ENCODE measurements at regions not wholly inside any gene's neighbourhood (a gene's known extent, or its start where the extent isn't known, plus 50 kb on each side); places are given as distances from the start of the nearest gene placed in this dataset.

DNA sequence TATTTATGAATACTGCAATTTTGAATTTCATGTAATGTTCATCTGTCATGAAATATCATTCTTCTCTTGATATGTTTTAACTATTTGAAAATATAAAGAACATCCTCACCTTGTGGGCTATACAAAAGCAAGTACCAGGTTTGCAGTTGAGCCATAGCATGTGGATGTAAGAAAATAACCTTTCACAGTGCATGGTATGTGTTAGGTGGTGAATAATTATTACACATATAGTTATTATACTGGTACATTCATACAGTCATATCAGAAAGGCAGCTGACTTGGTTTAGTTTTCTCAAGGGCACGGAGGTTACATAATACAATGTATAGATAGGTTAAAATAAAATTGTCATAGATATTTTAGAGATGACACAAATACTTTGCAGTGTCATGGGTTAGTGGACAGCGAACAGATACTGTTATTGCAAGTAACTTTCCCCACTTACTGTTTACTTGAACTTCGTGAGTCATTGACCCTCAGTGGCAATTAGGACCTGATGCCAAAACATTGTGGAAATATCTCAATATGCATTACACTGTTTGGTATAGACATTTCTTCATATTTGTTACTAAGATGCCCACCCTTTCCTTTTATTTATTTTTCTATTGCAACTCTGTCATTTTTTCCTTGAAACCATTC, 445.4 kb upstream of the GOT2 start:
- DNase-seq = no peak

GRCh38 chr16:59173408-59173831, 439.3 kb upstream of the GOT2 start:
- DNase-seq = no peak

DNA sequence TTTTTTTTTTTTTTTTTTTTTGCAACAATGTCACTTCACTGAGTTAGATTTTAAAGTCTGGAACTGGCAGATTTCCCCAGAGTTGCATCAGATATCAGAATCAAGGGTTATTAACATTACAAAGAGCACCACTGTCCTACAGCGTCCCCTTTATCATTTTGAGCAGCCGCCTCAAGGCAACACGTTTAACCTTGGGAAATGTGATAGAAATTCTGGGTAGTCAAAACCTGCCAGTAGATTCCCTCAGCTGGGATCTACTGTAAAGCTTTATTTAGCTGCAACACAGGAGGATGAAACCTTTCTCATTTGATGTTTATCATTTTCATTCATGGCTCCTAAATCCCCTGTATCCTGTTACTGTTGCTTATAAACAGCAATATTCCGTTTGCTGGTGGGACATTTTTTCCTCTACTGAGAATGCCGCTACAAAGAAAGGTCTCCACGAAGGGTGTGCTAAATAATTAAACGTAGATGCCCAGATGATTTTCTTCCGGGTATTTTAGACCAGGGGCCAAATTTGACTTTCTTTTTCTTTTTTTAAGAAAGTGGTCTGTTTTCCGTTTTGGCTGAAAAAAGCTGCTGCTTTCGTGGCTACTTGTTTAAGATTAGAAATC, 436.1 kb upstream of the GOT2 start:
- DNase-seq = no peak

DNA sequence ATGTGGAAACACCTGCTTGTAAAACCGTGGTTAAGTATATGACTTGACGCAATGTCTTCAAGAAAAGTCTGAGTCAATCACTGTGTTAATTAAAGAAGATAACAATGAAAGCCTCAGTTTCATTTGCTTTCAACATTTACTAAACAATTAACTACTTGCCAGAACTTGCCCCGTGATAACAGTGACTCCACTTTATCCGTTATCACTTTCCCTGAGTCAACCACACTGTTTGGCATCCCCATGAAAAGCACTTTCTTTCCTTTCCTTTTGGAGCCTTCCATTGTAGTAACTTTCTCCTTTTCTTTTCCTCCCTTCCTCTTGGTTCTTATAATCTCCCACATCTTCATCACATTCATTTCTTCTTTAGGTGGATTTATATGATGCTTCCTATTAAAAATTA, 435.1 kb upstream of the GOT2 start:
- no peak for DNase-seq

DNA sequence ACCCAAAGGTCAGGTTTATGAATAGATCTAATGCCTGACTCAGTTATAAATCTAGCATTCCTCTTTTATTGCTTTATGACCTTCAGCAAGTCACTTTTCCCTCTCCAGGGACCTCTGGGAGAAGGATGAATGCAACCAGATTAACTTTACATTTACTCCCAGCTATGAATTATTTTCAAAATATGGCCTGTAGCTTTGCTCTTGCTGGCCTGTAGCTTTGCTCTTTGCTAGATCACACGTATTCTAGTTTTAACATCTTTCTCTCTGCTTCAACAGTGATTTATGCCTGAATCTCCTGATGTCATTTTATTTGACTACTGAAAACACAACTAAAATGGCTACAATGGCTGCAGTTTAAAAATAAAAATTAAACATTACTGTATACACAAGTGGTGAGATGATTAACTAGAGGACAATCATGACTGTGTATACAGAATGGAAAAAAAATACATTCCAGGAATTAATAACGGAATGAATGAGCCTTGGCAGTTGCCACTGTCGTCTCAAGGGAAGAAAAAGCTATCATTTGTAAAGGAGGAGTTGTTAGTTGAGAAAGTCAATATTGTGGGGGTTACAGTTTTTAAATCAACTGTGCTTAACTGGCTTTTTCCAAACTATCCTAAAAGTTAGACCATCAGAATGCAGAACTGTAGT, 434.5 kb upstream of the GOT2 start:
- DNase-seq = no peak

DNA sequence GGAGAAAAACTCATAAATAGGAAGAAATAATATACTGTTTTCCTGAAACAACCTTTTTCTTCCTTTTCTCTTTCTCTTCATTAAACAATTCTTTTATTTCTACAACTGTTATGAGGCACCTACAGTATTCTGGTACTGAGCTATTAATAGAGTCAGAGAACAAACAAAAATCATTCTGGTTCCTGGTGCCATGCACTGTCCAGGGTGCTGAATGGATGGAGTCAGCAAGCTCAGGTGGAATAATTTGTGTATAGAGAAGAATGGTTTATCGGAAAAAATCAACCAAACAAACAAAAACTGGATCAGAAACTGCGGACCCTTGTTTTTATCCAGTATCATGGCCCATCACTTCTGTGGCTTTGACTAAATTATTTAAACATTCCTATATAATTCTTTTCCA, 430.3 kb upstream of the GOT2 start:
- no peak for DNase-seq

GRCh38 chr16:59163371-59164055, 429.4 kb upstream of the GOT2 start:
- DNase-seq = no peak

- DNase-seq = no peak
Measured at GRCh38 chr16:59161679-59162078, 427.6 kb upstream of the GOT2 start.

GRCh38 chr16:59154295-59154694, 420.2 kb upstream of the GOT2 start:
- no peak for DNase-seq

- DNase-seq = no peak
Measured at GRCh38 chr16:59148769-59149155, 414.6 kb upstream of the GOT2 start.

DNA sequence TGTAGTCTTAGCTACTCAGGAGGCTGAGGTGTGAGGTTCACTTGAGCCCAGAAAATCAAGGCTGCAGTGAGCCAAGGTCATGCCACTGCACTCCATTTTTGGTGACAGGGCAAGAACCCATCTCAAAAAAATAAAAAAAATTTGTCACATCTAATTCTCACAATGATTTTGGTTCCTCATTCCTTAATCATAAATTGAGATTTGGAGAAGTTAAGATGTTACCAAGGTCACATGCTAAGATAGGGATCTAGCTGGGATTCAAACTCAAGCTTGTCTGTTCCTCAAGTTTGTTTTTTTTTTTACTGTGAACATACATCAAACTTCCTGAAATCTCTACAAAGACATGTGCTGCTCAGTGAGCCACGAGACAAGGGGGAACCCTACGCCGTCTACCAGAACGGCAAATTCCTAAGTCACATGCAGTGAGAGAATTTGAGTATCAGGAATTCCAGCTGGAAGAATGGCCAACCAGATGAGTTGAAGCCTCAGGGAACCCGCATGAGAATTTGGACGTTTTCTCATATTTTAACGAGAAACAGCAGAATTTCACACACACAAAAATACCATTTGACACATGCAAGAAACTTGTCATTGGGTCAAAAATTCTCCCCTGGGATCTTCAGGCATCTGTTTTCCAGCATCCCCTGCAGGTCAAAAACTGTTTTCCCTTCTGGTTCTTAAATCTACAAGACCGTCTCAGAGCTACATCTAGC, 414.1 kb upstream of the GOT2 start:
- no peak for DNase-seq

GRCh38 chr16:59146140-59146539, 412.0 kb upstream of the GOT2 start:
- DNase-seq = no peak

DNA sequence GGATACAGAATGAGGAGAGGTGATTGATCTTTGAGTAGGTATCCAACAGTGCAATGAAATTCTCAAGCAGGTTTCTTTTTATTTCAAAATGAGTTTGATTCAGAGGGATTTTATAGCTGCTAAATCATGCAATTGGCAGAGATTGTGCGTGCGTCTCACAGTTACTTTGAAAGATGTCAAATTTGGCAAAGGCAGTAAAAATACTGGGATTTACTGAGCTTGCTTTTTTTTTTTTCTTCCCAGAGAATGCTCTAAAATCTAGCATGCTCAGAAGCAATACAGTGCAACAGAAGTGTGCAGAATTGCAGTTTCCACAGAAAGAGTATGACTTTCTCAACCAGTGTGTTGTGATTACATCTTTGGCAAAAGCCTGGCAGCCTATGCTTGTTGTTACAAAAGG, 410.7 kb upstream of the GOT2 start:
- DNase-seq = no peak

DNA sequence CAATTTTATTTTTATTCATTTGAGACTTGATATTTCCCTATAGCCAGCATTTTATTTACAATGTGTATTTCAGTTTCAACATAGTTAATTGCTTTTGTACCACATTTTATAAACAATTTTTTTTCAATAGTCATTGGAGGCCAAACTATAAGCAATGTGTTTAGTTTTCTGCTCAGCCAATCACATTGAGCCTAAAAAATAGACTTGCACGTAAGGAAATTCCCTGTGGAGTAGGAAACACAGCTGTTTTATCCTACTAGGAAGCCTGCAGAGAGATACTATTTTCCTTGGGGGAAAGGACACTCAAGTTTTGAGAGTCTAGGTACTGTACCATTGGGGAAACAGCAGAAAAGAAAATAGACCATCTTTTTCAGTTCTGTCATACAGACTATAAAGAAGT, 410.2 kb upstream of the GOT2 start:
- DNase-seq = no peak

DNA sequence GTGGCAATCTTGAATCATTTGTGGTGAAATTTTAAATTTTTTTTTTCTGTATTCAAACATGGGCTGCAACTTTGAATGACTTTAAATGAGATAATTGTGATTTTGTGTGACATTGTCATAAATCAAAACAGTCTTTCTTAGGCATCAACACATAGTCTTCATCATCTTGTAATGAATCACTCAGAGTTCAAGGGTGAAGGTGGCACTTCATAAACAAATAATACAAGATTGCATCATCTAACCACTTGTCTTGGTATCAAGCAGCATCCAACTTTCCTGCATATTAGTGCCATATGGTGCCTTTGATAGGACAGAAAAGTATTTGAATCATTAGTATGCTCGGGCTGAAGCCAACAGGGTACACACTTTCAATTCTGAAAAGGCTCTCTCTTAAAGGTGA, 392.4 kb upstream of the GOT2 start:
- no peak for DNase-seq

GRCh38 chr16:59124056-59124455, 389.9 kb upstream of the GOT2 start:
- DNase-seq = no peak

DNA sequence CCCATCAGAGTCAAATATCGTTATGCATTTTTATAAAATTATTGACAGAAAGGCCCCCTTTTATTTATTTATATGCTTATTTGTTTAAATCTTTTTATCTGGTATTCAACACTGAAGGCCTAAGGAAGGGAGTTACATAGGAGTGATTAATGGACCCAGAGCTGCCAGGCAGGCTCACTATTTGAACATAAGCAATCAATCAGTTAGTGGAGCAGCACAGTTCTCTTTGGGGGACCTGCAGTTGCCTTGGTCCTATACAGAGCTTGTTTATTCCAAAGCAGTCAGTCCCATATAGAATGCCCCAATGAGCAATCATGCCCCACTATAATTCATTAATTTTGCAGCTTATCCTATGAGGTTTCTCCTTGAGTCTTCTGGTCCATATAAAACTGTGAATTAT, 389.4 kb upstream of the GOT2 start:
- DNase-seq = no peak

GRCh38 chr16:59122262-59122537, 388.1 kb upstream of the GOT2 start:
- DNase-seq = no peak

DNA sequence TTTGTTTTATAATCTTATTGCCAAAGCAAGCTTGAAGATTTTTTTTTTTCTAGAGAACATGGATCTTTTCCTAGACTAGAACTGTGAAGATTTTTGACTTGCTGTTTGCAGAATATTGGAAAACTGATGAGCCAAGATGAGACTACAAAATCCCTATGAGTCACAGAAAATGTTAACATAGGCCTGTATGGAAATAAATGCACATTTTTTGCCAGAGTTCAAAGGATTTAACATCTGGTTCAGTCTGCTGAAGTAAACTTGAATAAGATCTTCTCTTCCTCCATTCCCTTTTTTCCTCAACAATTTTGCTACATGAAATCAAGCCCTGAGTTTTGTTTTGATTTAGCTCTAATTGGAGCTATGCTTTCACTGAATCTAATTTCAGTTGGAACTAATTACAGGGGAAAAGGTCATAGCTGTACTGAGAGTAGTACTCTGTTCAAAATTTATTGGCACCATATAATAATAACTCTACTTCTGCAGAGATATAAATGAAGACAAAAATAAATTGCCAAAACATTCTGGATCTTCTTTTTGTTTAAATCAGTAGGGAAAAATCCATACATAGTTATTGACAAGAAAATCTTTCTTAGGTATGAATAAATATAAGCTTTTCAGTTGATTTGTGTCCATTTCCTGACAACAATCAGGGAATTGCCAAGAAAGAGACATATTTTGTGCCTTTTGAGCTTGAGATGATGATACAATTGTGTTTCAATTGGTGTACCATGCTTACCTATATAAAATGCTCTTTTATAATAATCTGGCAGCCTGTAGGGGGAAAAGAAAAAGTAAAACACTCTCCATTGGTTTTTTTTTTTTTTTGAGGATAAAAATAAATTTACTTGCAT, 387.5 kb upstream of the GOT2 start:
- no peak for DNase-seq

GRCh38 chr16:59116744-59117143, 382.6 kb upstream of the GOT2 start:
- DNase-seq = no peak

DNA sequence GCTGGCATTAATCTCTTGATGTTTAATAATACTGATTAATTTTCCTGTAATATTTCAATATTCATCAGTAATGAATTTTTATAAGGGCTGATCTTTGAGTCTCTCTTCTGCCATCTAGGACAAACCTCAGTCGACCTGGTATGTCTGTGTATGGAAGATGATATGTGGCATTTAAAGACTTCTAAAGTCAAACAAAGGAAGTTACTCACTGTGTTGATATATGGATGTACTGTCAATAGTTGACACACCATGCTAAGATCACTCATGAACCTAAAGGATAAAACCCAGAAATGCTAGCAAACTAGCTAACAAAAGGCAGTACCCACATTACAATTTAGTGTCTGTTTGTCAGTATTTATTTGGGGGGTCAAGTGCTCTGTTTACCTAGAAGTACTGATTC, 380.7 kb upstream of the GOT2 start:
- no peak for DNase-seq

DNA sequence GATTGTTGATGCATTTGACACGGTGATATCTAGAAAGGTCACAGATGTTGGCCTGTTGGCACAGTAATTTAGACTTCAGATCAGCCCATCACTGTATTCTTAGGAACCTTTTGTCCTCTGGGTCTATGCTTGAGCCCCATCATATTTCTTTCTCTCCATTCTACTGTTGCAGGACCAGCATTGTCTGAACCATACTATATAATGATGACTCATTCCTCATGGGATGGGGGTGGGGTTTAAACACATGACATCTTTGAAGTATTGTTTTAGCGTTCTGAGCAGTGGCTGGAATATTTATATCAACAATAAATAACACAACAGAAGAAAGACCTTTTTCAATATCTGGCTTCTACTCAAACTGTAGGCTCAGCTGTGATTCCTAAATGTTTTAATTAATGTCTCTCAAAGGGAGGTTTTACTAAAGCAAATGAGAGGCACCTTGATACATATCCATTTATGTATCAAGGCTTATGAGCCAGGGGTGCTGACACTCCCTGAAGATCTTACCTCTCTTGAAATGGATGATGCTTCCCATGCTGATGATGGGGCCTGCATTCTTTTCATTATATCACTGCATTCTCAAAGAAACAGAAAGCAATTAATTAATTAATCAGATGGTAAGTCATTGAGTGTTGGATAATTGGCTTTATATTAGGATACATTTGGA, 379.0 kb upstream of the GOT2 start:
- DNase-seq = no peak
